A549 (cell line): ENCODE measurements at regions not wholly inside any gene's neighbourhood (a gene's known extent, or its start where the extent isn't known, plus 50 kb on each side); places are given as distances from the start of the nearest gene placed in this dataset.

ENCODE experiments used
- CTCF ChIP-seq: fragments of >200 bp; sonication (Bioruptor Twin); formaldehyde crosslinking; IDR thresholded peaks from 3 replicates; pipeline ENCODE4 v1.5.1; 2016
- ESRRA ChIP-seq: fragments of 150-350 bp; IDR thresholded peaks from 2 replicates; pipeline ENCODE4 v1.6.1; 2014; ENCODE audit warnings: mild to moderate bottlenecking, low read length, borderline replicate concordance
- FOSB ChIP-seq: fragments of 250-450 bp; sonication (Bioruptor Pico); IDR thresholded peaks from 2 replicates; pipeline ENCODE4 v1.5.0; 2020; ENCODE audit warnings: mild to moderate bottlenecking, moderate library complexity
- HOXA7 ChIP-seq: fragments of 250-450 bp; sonication (Bioruptor Pico); IDR thresholded peaks from 2 replicates; pipeline ENCODE4 v1.5.0; 2020; ENCODE audit warnings: mild to moderate bottlenecking, moderate library complexity
- KDM1A ChIP-seq: fragments of 200-600 bp; sonication (generic); IDR thresholded peaks from 2 replicates; pipeline ENCODE4 v1.6.1; 2016; ENCODE audit warnings: low read depth, mild to moderate bottlenecking
- KDM5A ChIP-seq: fragments of 200-600 bp; sonication (generic); IDR thresholded peaks from 2 replicates; pipeline ENCODE4 v1.6.1; 2016; ENCODE audit warnings: antibody characterized with exemption, mild to moderate bottlenecking
- MYC ChIP-seq: IDR thresholded peaks from 2 replicates; pipeline ENCODE4 v1.6.1; 2012; ENCODE audit warnings: mild to moderate bottlenecking, inconsistent platforms, low read length, improper control_type of control experiment, borderline replicate concordance
- PHF8 ChIP-seq: fragments of 200-600 bp; sonication (generic); IDR thresholded peaks from 2 replicates; pipeline ENCODE4 v1.6.1; 2016; ENCODE audit warnings: low read depth, mild to moderate bottlenecking, antibody characterized with exemption, moderate library complexity, borderline replicate concordance
- POLR2A ChIP-seq: IDR thresholded peaks from 2 replicates; pipeline ENCODE4 v1.6.1; 2012; ENCODE audit warnings: mild to moderate bottlenecking, low read length
- RAD21 ChIP-seq, 2 experiments: fragments of >200 bp in 1 of 2; sonication (Bioruptor Twin) in 1 of 2; formaldehyde crosslinking in 1 of 2; IDR thresholded peaks in 1 of 2; conservative IDR thresholded peaks in 1 of 2; 2 replicates in 1 of 2; 3 replicates in 1 of 2; pipeline ENCODE4 v1.6.1; 2012 to 2018; ENCODE audit warnings: inconsistent platforms in 1 of 2
- REST ChIP-seq: fragments of 200-600 bp; sonication (generic); IDR thresholded peaks from 2 replicates; pipeline ENCODE4 v1.6.1; 2016; ENCODE audit warnings: antibody characterized with exemption, mild to moderate bottlenecking, moderate library complexity
- SMC3 ChIP-seq: fragments of >200 bp; sonication (Bioruptor Twin); formaldehyde crosslinking; IDR thresholded peaks from 3 replicates; pipeline ENCODE4 v1.6.1; 2018; ENCODE audit warnings: inconsistent platforms
- ZC3H11A ChIP-seq: fragments of 450-650 bp; IDR thresholded peaks from 2 replicates; pipeline ENCODE4 v1.6.1; 2014; ENCODE audit warnings: antibody characterized with exemption, mild to moderate bottlenecking

- TF ChIP-seq CTCF (no peak), POLR2A (no peak), KDM1A (no peak), ESRRA (no peak), ZC3H11A (no peak), PHF8 (no peak), KDM5A (no peak), RAD21 (conservative IDR thresholded peaks at IDR 0.05 in 1 of 2, IDR thresholded peaks at IDR 0.05 in 1 of 2) (no peak), FOSB (CRISPR knock-in tag) (no peak), SMC3 (no peak), MYC (no peak), HOXA7 (no peak), REST (no peak)
These were observed 472.0 kb downstream of the CD109 start for GRCh38 chr6:74167976-74168375.
